Embryonic facial prominence (tissue), 1 donor: ENCODE measurements at regions not wholly inside any gene's neighbourhood (a gene's known extent, or its start where the extent isn't known, plus 50 kb on each side); places are given as distances from the start of the nearest gene placed in this dataset.

ENCODE experiments used
- DNase-seq: peaks from one replicate; pipeline ENCODE4 v3.0.0-alpha.2; 2016; ENCODE audit errors: extremely low spot score

DNA sequence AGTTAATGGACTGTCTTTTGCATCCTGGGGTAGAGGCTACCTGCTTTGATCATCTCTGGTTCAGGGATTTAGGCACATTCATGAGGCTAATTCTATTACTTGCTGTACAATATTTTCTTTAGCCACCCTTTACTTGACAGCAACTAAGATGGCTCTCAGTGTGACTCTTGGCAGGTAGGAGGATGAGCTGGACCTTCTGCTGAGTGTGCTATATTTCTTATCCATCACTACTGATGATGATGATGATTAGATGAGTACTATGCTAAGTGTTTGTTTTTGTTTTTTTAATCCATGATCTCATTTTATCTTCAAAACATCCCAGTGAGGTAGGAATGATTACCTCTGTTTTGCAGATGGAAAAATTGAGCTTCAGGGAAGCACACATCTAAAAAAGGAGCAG is 152.8 kb upstream of the WSCD2 start:
- no peak for DNase-seq

- no peak for DNase-seq
Observed at GRCh38 chr12:107978201-107978600, 150.9 kb upstream of the WSCD2 start.

DNA sequence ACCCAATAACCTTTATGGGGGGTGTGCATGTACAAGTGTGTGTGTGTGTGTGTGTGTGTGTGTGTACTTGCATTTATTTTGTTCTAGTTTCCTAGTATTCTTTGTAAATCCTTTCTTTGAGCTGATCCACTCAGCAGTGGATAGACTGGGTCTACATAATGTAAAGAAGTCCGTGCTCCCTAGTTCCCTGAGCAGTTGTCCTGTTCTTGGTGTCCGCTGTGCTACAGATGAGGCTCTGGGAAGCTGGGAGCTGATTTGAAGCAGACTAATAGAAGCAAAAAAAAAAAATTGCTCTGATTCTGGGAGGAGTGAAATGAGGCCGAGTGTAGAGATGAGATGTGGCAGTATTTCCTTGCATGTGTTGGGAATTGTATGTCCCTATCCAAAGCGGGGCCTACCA is 150.4 kb upstream of the WSCD2 start:
- DNase-seq = no peak

DNA sequence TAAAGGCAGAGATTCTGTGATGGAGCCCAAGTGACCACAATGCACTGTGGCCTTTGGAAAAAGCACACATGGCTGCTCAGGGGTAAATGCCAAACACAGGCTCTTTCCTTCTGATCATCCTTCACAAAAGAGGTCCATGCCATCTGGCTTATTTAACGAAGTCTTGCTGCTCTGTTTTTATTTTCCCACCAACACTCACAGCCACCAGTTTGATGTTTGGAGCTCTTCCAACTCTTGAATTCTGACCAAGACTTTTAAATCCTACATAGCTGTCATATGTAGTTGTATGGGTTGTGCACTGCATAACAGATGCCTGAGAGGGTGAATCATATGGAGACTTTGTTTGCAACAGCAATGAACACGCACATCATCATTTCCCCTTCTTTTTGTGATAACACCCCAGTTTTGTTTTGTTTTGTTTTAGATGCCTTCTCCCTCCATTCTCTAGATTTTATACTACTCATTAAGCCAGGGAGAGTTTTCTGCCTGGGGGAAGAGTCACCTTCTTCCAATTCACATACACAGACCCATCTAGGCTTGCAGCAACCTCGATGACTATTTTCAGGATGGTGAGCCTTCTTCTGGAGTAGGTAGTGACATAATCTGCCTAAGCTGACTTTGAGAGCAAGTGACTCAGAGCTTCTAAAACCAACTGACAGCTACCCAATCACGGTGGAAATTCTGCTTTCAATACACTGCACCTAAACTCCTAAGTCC is 145.2 kb upstream of the WSCD2 start:
- no peak for DNase-seq

- no peak for DNase-seq
Observed at GRCh38 chr12:107984973-107985372, 144.1 kb upstream of the WSCD2 start.

- no peak for DNase-seq
Observed at GRCh38 chr12:107986183-107986582, 142.9 kb upstream of the WSCD2 start.

DNA sequence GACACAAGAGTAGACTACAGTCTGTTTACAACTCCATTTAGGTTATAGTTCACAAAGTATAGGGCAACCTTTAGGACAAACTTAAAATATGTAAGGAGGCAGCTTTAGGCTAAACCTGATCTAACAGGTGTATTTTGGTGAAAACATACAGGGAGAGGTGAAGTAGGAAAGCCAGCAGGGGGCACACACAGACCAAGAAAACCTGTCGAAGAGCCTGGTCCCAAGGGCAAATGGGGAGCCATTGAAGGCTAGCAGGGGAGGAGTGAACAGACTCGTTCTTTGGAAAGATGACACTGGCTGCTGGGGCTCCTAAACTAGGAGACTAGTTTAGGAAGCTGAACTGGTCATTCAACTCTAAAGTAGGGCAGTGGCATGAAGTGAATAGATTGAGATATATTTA is 138.8 kb upstream of the WSCD2 start:
- DNase-seq = no peak

GRCh38 chr12:107992029-107992428 is 137.1 kb upstream of the WSCD2 start:
- no peak for DNase-seq

DNA sequence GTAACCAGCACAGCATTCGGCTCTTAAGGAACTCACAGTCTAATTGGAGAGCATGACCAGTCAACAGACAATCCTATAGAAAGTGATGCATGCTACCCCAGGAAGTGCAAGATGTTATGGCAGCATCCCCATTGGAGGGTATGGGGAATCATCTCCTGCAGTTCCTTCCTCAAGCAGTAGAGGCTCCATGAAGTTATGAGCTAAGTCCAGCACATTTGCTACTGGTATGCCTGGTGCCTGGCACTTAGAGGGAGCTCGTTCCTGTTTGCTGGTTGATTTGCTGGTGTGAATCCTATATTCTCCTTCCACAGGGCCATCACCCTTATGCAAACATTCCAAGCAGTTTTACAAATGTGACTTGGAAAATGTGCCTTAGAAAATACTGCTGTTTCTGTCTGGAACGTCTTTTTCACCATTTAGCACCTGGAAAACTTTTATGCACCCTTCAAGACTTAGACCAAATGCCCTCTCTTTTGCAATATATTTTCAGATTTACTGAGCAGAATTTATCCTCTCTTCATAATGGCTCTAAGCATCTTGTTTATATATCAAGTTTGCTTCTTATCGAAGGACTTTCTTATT is 136.1 kb upstream of the WSCD2 start:
- no peak for DNase-seq

- DNase-seq = no peak
Observed at GRCh38 chr12:107998863-107999262, 130.2 kb upstream of the WSCD2 start.

- DNase-seq = no peak
Observed at GRCh38 chr12:108000111-108000510, 129.0 kb upstream of the WSCD2 start.

DNA sequence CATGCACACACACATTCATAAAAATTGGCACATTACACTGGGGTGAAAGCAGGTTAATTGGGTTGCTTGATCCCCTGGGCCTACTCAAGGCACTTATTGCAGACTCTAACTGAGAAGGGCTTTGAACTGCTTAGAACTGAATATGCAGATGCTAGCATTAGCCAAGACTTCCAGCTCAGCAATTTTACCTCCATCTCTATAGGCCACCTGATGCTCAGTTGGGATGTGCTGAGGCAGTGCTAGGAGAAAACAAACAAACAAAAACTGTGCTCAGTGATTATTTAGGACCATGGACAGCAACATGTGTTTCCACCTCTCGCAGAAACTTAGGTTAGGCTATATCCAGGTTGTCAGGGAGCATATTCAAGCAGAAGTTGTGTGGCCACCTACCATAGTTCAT is 124.8 kb upstream of the WSCD2 start:
- no peak for DNase-seq

DNA sequence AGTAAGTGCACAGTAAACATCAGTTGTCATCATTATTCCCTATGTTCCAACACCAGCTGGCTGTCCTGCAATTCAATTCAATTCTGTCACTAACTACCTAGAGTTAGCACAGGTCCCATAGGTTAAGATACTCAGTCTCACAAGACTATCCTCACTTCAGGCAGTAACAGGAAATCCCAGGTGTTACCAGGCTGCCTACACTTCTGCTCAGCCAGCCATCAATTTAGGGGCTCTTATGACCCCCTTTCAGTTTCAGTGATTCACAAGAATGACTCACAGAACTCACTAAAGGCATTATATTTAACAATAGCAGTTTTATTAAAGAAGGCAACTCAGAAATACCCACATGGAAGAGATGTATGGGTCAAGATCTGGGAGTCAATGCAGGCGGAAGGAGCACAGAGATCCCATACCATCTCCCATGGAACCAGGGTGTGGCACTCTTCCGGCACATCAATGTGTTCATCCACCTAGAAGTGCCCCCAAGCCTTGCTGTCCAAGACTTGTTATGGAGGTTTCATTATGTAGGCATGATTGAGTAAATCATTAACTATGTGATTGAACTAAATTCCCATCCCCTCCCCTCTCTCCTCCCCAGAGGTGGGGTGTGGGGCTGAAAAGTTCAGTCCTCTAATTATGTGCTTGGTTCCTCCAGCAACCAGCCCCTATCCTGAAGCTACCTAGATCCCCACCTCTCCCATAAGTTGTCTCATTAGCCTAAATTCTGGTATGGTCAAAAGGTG is 120.8 kb upstream of the WSCD2 start:
- no peak for DNase-seq

DNA sequence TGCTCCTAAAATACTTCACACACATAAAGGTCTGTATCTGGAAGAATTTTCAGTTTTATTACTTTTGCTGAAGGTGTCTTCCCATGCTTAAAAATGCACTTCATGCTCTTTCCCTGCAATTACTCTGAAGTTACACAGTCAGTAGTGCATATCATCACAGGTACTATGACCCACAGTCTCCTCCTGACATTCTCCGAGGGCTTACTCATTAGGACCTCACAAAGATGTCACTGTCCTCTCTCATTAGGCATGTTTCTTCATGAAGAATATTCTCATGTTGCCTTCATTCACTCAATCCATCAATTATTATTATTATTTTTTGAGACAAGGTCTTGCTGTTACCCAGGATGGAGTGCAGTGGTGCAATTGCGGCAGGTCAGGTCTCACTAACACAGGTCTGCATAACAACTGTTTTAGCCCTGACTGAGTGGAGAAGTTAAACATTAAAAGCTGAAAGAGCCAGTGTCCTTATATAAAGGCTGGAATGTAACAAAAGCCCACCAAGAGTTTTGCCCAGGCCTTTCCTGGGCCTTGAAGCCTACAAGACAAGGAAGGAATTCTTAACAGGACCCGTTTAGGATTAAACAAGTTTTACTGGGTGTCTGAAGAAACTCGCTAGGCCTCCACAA is 119.5 kb upstream of the WSCD2 start:
- DNase-seq = no peak

DNA sequence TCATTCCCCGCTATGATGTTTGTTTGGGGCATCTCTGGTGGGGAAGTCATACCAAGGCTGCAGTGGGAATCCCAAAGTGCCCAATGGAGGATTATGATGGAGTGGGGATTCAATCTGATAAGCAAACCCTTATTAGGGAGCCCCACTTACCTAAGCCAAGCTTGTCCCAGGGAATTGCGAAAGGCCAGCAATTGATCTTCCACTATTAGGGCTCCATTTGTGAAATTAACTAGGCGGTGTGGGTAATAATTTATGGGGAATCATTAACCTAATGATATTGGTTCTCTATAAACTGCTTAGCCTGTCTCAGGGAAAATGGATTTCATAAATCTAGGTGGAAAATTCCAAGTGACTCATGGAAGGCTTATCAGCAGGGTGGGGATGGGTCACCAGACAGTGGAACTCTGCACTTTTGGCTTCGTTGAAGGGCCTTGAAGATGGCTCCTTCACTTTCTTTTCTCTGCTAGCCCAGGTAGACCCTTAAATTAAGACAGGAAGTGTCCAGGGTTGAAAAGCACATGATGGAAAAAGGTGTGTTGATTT is 113.0 kb upstream of the WSCD2 start:
- DNase-seq = no peak

- DNase-seq = no peak
Observed at GRCh38 chr12:108017472-108018057, 111.5 kb upstream of the WSCD2 start.

- no peak for DNase-seq
Observed at GRCh38 chr12:108019862-108020261, 109.2 kb upstream of the WSCD2 start.

- DNase-seq = no peak
Observed at GRCh38 chr12:108021141-108021540, 107.9 kb upstream of the WSCD2 start.

GRCh38 chr12:108021949-108022522 is 107.1 kb upstream of the WSCD2 start:
- no peak for DNase-seq

- no peak for DNase-seq
Observed at GRCh38 chr12:108029051-108029835, 99.8 kb upstream of the WSCD2 start.

DNA sequence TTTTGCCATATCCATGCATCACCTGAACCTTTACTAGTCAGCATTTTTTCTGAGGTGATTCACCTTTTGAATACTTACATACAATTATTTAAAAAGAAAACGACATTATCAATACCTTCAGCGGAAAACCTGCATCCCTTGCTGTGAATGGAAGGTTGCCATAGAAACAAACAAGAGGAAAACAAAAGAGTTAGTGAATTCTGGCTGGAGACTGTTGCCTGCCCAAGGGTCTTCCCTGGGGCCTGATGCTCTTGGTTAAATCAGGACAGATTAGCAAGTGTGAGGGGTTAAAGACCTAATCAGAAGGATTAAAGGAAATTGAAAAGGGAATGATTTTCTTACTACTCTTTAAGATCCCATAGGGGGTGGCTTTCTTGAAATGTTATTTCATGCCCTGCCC is 96.0 kb upstream of the WSCD2 start:
- no peak for DNase-seq
